ENCODE measurements at regions not wholly inside any gene's neighbourhood (a gene's known extent, or its start where the extent isn't known, plus 50 kb on each side); places are given as distances from the start of the nearest gene placed in this dataset.
"Not testable (repeated sequence)": the region's sequence is repeated elsewhere in the genome, so short reads cannot be mapped to it uniquely, and the experiment has no call there.

DNA sequence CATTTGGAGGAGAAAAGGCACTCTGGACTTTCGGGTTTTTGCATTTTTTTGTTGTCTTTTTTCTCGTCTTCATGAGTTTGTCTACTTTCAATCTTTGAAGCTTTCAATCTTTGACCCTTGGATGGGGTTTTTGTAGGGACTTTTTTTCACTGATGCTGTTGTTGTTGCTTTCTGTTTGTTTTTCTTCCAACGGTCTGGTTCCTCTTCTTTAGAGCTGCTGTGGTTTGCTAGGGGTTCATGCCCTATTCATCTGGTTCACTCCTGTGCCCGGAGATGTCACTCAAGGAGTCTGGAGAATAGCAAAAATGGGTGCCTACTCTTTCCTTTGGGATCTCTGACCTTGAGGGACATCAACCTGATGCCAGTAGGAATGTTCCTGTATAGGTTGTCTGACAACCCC, 378.6 kb upstream of the TYRP1 start:
- Histone ChIP-seq H3K4me1 (ENCODE audit: insufficient read depth, poor library complexity, severe bottlenecking) (no peaks in the 10 kb centered on the region), H3K36me3 (ENCODE audit: low read depth) (no peaks in the 10 kb centered on the region), H3K27me3 (ENCODE audit: insufficient read depth, poor library complexity, severe bottlenecking) (no peaks in the 10 kb centered on the region), H3K27ac (ENCODE audit: poor library complexity, severe bottlenecking) (no peak overlapping the region), H3K9me3 (ENCODE audit: severe bottlenecking) (no peaks in the 10 kb centered on the region), H3K4me3 (ENCODE audit: severe bottlenecking) (no peak overlapping the region)
- DNase-seq (ENCODE audit: low spot score) (no peak), ATAC-seq (ENCODE audit: low read depth) (no peak)
- TF ChIP-seq, protein P1, sequence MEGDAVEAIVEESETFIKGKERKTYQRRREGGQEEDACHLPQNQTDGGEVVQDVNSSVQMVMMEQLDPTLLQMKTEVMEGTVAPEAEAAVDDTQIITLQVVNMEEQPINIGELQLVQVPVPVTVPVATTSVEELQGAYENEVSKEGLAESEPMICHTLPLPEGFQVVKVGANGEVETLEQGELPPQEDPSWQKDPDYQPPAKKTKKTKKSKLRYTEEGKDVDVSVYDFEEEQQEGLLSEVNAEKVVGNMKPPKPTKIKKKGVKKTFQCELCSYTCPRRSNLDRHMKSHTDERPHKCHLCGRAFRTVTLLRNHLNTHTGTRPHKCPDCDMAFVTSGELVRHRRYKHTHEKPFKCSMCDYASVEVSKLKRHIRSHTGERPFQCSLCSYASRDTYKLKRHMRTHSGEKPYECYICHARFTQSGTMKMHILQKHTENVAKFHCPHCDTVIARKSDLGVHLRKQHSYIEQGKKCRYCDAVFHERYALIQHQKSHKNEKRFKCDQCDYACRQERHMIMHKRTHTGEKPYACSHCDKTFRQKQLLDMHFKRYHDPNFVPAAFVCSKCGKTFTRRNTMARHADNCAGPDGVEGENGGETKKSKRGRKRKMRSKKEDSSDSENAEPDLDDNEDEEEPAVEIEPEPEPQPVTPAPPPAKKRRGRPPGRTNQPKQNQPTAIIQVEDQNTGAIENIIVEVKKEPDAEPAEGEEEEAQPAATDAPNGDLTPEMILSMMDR (IDR thresholded peaks at IDR 0.05; ENCODE audit: poor library complexity, severe bottlenecking) = no peak

DNA sequence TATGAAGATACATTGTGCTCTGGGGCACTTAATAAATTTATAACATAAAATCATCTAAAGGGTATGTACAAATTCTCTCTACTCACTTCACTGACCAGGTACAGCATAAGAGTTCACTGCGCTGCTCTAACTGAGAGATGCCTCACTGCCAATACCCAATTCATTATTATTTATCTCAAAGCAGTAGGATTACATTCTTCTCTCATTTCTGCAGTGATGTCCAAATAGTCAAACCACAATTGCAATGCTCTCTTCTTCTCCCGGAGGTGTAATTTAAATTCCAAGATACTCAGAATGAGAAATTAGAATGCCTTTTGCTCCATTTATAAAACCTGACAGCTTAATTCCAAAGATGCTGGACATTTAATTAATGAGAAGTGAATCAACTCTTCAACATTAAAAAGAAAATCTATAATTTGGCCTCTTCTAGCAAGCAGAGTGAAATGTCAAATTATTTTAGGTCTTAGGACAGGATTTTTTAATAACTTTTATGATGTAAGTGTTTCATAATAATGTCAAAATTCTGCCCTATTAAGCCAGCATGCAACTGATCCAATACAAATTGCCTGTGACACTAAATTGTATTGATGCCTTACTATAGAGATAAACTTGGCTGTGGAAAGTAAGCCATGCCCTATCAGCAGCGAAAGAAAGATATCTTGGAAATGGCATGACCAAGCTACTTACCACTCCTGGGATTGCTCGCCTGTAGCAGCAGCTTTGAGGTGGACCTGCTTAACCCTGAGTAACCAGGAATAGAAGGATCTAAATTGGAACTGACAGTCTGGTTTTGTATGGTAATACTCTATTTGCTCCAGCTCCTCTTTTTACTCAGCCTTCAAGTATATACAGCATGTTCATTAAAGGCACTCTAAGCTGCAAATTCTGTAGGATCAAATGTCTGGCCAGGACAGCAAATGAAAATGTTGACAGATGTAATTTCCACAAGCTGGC, 374.2 kb upstream of the TYRP1 start:
- Histone ChIP-seq H3K4me1 (ENCODE audit: insufficient read depth, poor library complexity, severe bottlenecking) (no peaks in the 10 kb centered on the region), H3K4me3 (ENCODE audit: severe bottlenecking) (no peak overlapping the region), H3K9me3 (ENCODE audit: severe bottlenecking) (no peaks in the 10 kb centered on the region), H3K27ac (ENCODE audit: poor library complexity, severe bottlenecking) (no peak overlapping the region), H3K36me3 (ENCODE audit: low read depth) (no peaks in the 10 kb centered on the region), H3K27me3 (ENCODE audit: insufficient read depth, poor library complexity, severe bottlenecking) (no peaks in the 10 kb centered on the region)
- no peak for ATAC-seq (ENCODE audit: low read depth)
- DNase-seq (ENCODE audit: low spot score) = no peak
- TF ChIP-seq, protein P1 (IDR thresholded peaks at IDR 0.05; ENCODE audit: poor library complexity, severe bottlenecking) = no peak

DNA sequence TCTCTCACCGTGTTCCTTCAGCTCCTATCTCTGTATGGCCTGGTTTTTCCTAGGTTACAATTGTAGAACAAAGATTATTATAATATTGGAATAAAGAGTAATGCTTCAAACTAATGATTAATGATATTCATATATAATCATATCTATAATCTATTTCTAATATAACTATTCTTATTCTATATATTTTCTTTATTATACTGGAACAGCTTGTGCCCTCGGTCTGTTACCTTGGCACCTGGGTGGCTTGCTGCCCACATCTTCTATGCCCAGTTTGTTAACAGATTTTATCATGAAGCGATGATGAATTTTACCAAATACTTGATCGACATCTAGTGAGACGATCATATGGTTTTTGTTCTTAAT, 363.6 kb upstream of the TYRP1 start:
- Histone ChIP-seq H3K9me3 (ENCODE audit: severe bottlenecking) (no peaks in the 10 kb centered on the region), H3K27me3 (ENCODE audit: insufficient read depth, poor library complexity, severe bottlenecking) (peaks cover 13% of the 10 kb centered on the region), H3K36me3 (ENCODE audit: low read depth) (no peaks in the 10 kb centered on the region), H3K4me3 (ENCODE audit: severe bottlenecking) (no peak overlapping the region), H3K27ac (ENCODE audit: poor library complexity, severe bottlenecking) (no peak overlapping the region), H3K4me1 (ENCODE audit: insufficient read depth, poor library complexity, severe bottlenecking) (no peaks in the 10 kb centered on the region)
- DNase-seq (ENCODE audit: low spot score) = no peak
- no peak for ATAC-seq (ENCODE audit: low read depth)
- TF ChIP-seq, protein P1 (IDR thresholded peaks at IDR 0.05; ENCODE audit: poor library complexity, severe bottlenecking) = peak; percentile 58

DNA sequence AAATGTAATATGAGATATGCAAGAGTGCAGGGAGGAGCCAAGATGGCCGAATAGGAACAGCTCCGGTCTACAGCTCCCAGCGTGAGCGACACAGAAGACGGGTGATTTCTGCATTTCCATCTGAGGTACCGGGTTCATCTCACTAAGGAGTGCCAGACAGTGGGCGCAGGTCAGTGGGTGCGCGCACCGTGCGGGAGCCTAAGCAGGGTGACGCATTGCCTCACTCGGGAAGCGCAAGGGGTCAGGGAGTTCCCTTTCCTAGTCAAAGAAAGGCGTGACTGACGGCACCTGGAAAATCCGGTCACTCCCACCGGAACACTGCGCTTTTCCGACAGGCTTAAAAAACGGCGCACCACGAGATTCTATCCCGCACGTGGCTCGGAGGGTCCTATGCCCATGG, 359.2 kb upstream of the TYRP1 start:
- H3K4me1 ChIP-seq (ENCODE audit: insufficient read depth, poor library complexity, severe bottlenecking); H3K36me3 ChIP-seq (ENCODE audit: low read depth); ATAC-seq (ENCODE audit: low read depth); H3K27ac ChIP-seq (ENCODE audit: poor library complexity, severe bottlenecking); H3K4me3 ChIP-seq (ENCODE audit: severe bottlenecking); DNase-seq (ENCODE audit: low spot score); H3K27me3 ChIP-seq (ENCODE audit: insufficient read depth, poor library complexity, severe bottlenecking); H3K9me3 ChIP-seq (ENCODE audit: severe bottlenecking): not testable (repeated sequence)

DNA sequence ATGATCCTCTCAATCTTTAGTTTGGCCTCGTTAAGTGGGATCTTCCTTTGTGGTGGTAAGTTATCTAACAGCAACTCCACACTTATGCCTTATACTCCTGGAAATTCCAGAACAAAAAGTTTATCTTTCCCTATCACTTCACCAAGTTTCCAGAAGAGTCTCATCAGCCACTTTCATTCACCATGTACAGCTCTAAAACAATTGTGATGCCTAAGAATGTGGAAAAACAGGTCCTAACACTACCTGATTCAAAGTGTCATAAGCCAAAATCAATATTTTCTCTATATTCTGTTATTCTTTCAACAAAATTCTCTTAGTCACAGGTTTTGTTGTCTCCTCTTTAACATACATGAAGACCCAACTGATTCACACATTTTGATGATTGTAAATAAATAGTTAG, 342.4 kb upstream of the TYRP1 start:
- TF ChIP-seq, protein P1 (IDR thresholded peaks at IDR 0.05; ENCODE audit: poor library complexity, severe bottlenecking) = no peak
- Histone ChIP-seq H3K27ac (ENCODE audit: poor library complexity, severe bottlenecking) (no peak overlapping the region), H3K27me3 (ENCODE audit: insufficient read depth, poor library complexity, severe bottlenecking) (no peaks in the 10 kb centered on the region), H3K9me3 (ENCODE audit: severe bottlenecking) (no peaks in the 10 kb centered on the region), H3K4me3 (ENCODE audit: severe bottlenecking) (no peak overlapping the region), H3K36me3 (ENCODE audit: low read depth) (no peaks in the 10 kb centered on the region), H3K4me1 (ENCODE audit: insufficient read depth, poor library complexity, severe bottlenecking) (no peaks in the 10 kb centered on the region)
- ATAC-seq (ENCODE audit: low read depth) = no peak
- no peak for DNase-seq (ENCODE audit: low spot score)

All from RWPE2 (cell line).